GM10266 (cell line): ENCODE measurements at regions not wholly inside any gene's neighbourhood (a gene's known extent, or its start where the extent isn't known, plus 50 kb on each side); places are given as distances from the start of the nearest gene placed in this dataset.

ENCODE experiments used
- DNase-seq: peaks from one replicate; pipeline ENCODE4 v3.0.0; 2012; ENCODE audit errors: extremely low spot score
- CTCF ChIP-seq: IDR thresholded peaks from 2 replicates; pipeline ENCODE4 v1.5.1; 2012; ENCODE audit warnings: mild to moderate bottlenecking, low read depth; ENCODE audit not compliant: control insufficient read depth, insufficient read depth; ENCODE audit errors: missing control alignments

- TF ChIP-seq CTCF = no peak
- DNase-seq = no peak
Measured at GRCh38 chr3:178274711-178275110, 261.5 kb upstream of the KCNMB2 start.

GRCh38 chr3:178275311-178275710 is 260.9 kb upstream of the KCNMB2 start:
- no peak for DNase-seq

GRCh38 chr3:178275793-178276192 is 260.4 kb upstream of the KCNMB2 start:
- no peak for TF ChIP-seq CTCF
- DNase-seq = no peak

More at GRCh38 chr3:178275311-178275710, 260.9 kb upstream of the KCNMB2 start:
- TF ChIP-seq CTCF = no peak

GRCh38 chr3:178277605-178278004 is 258.6 kb upstream of the KCNMB2 start:
- TF ChIP-seq CTCF = no peak
- DNase-seq = no peak

- TF ChIP-seq CTCF = no peak
- DNase-seq = no peak
Measured at GRCh38 chr3:178283561-178283960, 252.7 kb upstream of the KCNMB2 start.

- no peak for TF ChIP-seq CTCF
- no peak for DNase-seq
Measured at GRCh38 chr3:178284181-178284580, 252.1 kb upstream of the KCNMB2 start.

GRCh38 chr3:178288074-178288473 is 248.2 kb upstream of the KCNMB2 start:
- no peak for TF ChIP-seq CTCF
- no peak for DNase-seq
